ENCODE measurements at regions not wholly inside any gene's neighbourhood (a gene's known extent, or its start where the extent isn't known, plus 50 kb on each side); places are given as distances from the start of the nearest gene placed in this dataset.

GRCh38 chr2:139609109-139609508 is 828.9 kb upstream of the NXPH2 start:
- Histone ChIP-seq H3K9ac (ENCODE audit: low read length) (no peak overlapping the region), H3K4me2 (ENCODE audit: low read length) (no peak overlapping the region), H3K9me3 (ENCODE audit: low read length) (no peaks in the 10 kb centered on the region), H3K4me3 (ENCODE audit: low read length) (no peak overlapping the region), H3K79me2 (replicated peaks; ENCODE audit: insufficient read depth, low read length) (no peaks in the 10 kb centered on the region), H2AFZ (ENCODE audit: low read depth, low read length) (no peak overlapping the region), H4K20me1 (ENCODE audit: insufficient read depth) (no peaks in the 10 kb centered on the region), H3K36me3 (ENCODE audit: insufficient read depth, low read length) (no peaks in the 10 kb centered on the region), H3F3A (ENCODE audit: insufficient read depth, low read length, poor library complexity, severe bottlenecking) (no peaks in the 10 kb centered on the region), H3K27me3 (ENCODE audit: insufficient read depth, low read depth, low read length) (no peaks in the 10 kb centered on the region), H3K27ac (ENCODE audit: low read length) (no peak overlapping the region), H3K9me2 (ENCODE audit: insufficient read depth, low read length) (no peaks in the 10 kb centered on the region)
- no peak for TF ChIP-seq MXI1 (conservative IDR thresholded peaks at IDR 0.05; ENCODE audit: poor library complexity, severe bottlenecking)
- no peak for TF ChIP-seq EP300 (conservative IDR thresholded peaks at IDR 0.05; ENCODE audit: poor library complexity, severe bottlenecking)
- TF ChIP-seq TAF1 (IDR thresholded peaks at IDR 0.05; ENCODE audit: low read depth): no peak
- TF ChIP-seq, protein P1, sequence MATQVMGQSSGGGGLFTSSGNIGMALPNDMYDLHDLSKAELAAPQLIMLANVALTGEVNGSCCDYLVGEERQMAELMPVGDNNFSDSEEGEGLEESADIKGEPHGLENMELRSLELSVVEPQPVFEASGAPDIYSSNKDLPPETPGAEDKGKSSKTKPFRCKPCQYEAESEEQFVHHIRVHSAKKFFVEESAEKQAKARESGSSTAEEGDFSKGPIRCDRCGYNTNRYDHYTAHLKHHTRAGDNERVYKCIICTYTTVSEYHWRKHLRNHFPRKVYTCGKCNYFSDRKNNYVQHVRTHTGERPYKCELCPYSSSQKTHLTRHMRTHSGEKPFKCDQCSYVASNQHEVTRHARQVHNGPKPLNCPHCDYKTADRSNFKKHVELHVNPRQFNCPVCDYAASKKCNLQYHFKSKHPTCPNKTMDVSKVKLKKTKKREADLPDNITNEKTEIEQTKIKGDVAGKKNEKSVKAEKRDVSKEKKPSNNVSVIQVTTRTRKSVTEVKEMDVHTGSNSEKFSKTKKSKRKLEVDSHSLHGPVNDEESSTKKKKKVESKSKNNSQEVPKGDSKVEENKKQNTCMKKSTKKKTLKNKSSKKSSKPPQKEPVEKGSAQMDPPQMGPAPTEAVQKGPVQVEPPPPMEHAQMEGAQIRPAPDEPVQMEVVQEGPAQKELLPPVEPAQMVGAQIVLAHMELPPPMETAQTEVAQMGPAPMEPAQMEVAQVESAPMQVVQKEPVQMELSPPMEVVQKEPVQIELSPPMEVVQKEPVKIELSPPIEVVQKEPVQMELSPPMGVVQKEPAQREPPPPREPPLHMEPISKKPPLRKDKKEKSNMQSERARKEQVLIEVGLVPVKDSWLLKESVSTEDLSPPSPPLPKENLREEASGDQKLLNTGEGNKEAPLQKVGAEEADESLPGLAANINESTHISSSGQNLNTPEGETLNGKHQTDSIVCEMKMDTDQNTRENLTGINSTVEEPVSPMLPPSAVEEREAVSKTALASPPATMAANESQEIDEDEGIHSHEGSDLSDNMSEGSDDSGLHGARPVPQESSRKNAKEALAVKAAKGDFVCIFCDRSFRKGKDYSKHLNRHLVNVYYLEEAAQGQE (IDR thresholded peaks at IDR 0.05; ENCODE audit: borderline replicate concordance): no peak
- no peak for TF ChIP-seq SMC3 (conservative IDR thresholded peaks at IDR 0.05; ENCODE audit: poor library complexity)

- H3K9me3 ChIP-seq (ENCODE audit: low read length): no peaks in the 10 kb centered on the region
- H3K27me3 ChIP-seq (ENCODE audit: insufficient read depth, low read depth, low read length): no peaks in the 10 kb centered on the region
- no peak overlapping the region for H3K4me3 ChIP-seq (ENCODE audit: low read length)
- no peak overlapping the region for H3K9ac ChIP-seq (ENCODE audit: low read length)
- no peaks in the 10 kb centered on the region for H3K9me2 ChIP-seq (ENCODE audit: insufficient read depth, low read length)
- no peak overlapping the region for H3K27ac ChIP-seq (ENCODE audit: low read length)
- H2AFZ ChIP-seq (ENCODE audit: low read depth, low read length): no peak overlapping the region
- no peaks in the 10 kb centered on the region for H4K20me1 ChIP-seq (ENCODE audit: insufficient read depth)
- no peaks in the 10 kb centered on the region for H3K79me2 ChIP-seq (replicated peaks; ENCODE audit: insufficient read depth, low read length)
- no peaks in the 10 kb centered on the region for H3F3A ChIP-seq (ENCODE audit: insufficient read depth, low read length, poor library complexity, severe bottlenecking)
- no peak overlapping the region for H3K4me2 ChIP-seq (ENCODE audit: low read length)
- H3K36me3 ChIP-seq (ENCODE audit: insufficient read depth, low read length): no peaks in the 10 kb centered on the region
- TF ChIP-seq RAD21 (conservative IDR thresholded peaks at IDR 0.05) (no peak), CTCF (IDR thresholded peaks at IDR 0.05; ENCODE audit: poor library complexity, severe bottlenecking) (no peak), TAF1 (IDR thresholded peaks at IDR 0.05; ENCODE audit: low read depth) (no peak), MXI1 (conservative IDR thresholded peaks at IDR 0.05; ENCODE audit: poor library complexity, severe bottlenecking) (no peak), EZH2 (IDR thresholded peaks at IDR 0.05; ENCODE audit: borderline replicate concordance, insufficient read depth, low read length, poor library complexity, severe bottlenecking) (no peak), POLR2AphosphoS5 (IDR thresholded peaks at IDR 0.05) (no peak), SMC3 (conservative IDR thresholded peaks at IDR 0.05; ENCODE audit: poor library complexity) (no peak), EP300 (conservative IDR thresholded peaks at IDR 0.05; ENCODE audit: poor library complexity, severe bottlenecking) (no peak)
- TF ChIP-seq, protein P1 (IDR thresholded peaks at IDR 0.05; ENCODE audit: borderline replicate concordance): no peak
Observed at GRCh38 chr2:139605668-139606067, 825.5 kb upstream of the NXPH2 start.
